Mammary epithelial cell (primary cell): ENCODE measurements at regions not wholly inside any gene's neighbourhood (a gene's known extent, or its start where the extent isn't known, plus 50 kb on each side); places are given as distances from the start of the nearest gene placed in this dataset.

Source experiments
- CTCF ChIP-seq, 2 donors: IDR thresholded peaks in 1 of 2; conservative IDR thresholded peaks in 1 of 2; 2 replicates each; pipeline ENCODE4 v1.5.1; 2011 to 2012; ENCODE audit warnings: inconsistent platforms in 2 of 2, low read length in 2 of 2, mild to moderate bottlenecking in 2 of 2, control low read depth in 1 of 2, low read depth in 1 of 2; ENCODE audit not compliant: insufficient read depth in 1 of 2; ENCODE audit errors: extremely low read depth in 1 of 2
- EZH2 ChIP-seq: IDR thresholded peaks from 2 replicates; pipeline ENCODE4 v1.6.1; 2012; ENCODE audit warnings: low read length, inconsistent platforms, borderline replicate concordance

- TF ChIP-seq EZH2 (no peak), CTCF (conservative IDR thresholded peaks at IDR 0.05 in 1 of 2, IDR thresholded peaks at IDR 0.05 in 1 of 2; ENCODE audit: extremely low read depth in 1 of 2, insufficient read depth in 1 of 2, low read depth in 1 of 2, low read length in 2 of 2) (no peak)
Measured at GRCh38 chr4:27142841-27143240, 282.2 kb downstream of the STIM2 start.
